Nephron (organoid): ENCODE measurements at regions not wholly inside any gene's neighbourhood (a gene's known extent, or its start where the extent isn't known, plus 50 kb on each side); places are given as distances from the start of the nearest gene placed in this dataset.

Experiments
- H3K27ac Mint-ChIP-seq, 3 experiments: 2 replicates each; pipeline ENCODE4 v1.8.0; 2020; ENCODE audit warnings: mixed read lengths in 3 of 3, mild to moderate bottlenecking in 2 of 3, moderate library complexity in 1 of 3
- H3K27me3 Mint-ChIP-seq: 2 replicates; pipeline ENCODE4 v1.8.0; 2021; ENCODE audit warnings: low read depth, mild to moderate bottlenecking, moderate library complexity, mixed read lengths
- H3K36me3 Mint-ChIP-seq: 2 replicates; pipeline ENCODE4 v1.8.0; 2020; ENCODE audit warnings: low read depth, mixed read lengths
- H3K4me1 Mint-ChIP-seq: 2 replicates; pipeline ENCODE4 v1.8.0; 2020; ENCODE audit warnings: mixed read lengths
- H3K4me3 Mint-ChIP-seq, 3 experiments: 2 replicates each; pipeline ENCODE4 v1.8.0; 2020; ENCODE audit warnings: mild to moderate bottlenecking in 3 of 3, mixed read lengths in 3 of 3, moderate library complexity in 2 of 3
- H3K9me3 Mint-ChIP-seq: 2 replicates; pipeline ENCODE4 v1.8.0; 2020; ENCODE audit warnings: mixed read lengths
- CTCF ChIP-seq, 3 experiments: fragments of 200-600 bp; sonication (generic); IDR thresholded peaks; one replicate each; pipeline ENCODE4 v1.5.0; 2021; ENCODE audit warnings: antibody characterized with exemption in 3 of 3; ENCODE audit not compliant: unreplicated experiment in 3 of 3

GRCh38 chr16:17784073-17784472 is 313.3 kb upstream of the XYLT1 start:
- no peak overlapping the region for H3K4me3 Mint-ChIP-seq
- no peaks in the 10 kb centered on the region for H3K4me1 Mint-ChIP-seq
- TF ChIP-seq CTCF (IDR thresholded peaks at IDR 0.05; ENCODE audit: unreplicated experiment in 3 of 3) = no peak
- peaks cover 25% of the 10 kb centered on the region for H3K27me3 Mint-ChIP-seq
- no peaks in the 10 kb centered on the region for H3K36me3 Mint-ChIP-seq
- no peak overlapping the region for H3K27ac Mint-ChIP-seq
- H3K9me3 Mint-ChIP-seq = no peaks in the 10 kb centered on the region

- Mint-ChIP-seq H3K9me3 (no peaks in the 10 kb centered on the region), H3K4me3 (no peak overlapping the region), H3K27ac (no peak overlapping the region), H3K27me3 (peaks cover 26% of the 10 kb centered on the region), H3K36me3 (no peaks in the 10 kb centered on the region), H3K4me1 (no peaks in the 10 kb centered on the region)
- no peak for TF ChIP-seq CTCF (IDR thresholded peaks at IDR 0.05; ENCODE audit: unreplicated experiment in 3 of 3)
Observed at GRCh38 chr16:17780181-17780580, 309.4 kb upstream of the XYLT1 start.

- no peak for TF ChIP-seq CTCF (IDR thresholded peaks at IDR 0.05; ENCODE audit: unreplicated experiment in 3 of 3)
- no peaks in the 10 kb centered on the region for H3K4me1 Mint-ChIP-seq
- H3K27ac Mint-ChIP-seq = no peak overlapping the region
- no peaks in the 10 kb centered on the region for H3K36me3 Mint-ChIP-seq
- no peak overlapping the region for H3K4me3 Mint-ChIP-seq
- peaks cover 24% of the 10 kb centered on the region for H3K27me3 Mint-ChIP-seq
- H3K9me3 Mint-ChIP-seq = no peaks in the 10 kb centered on the region
Observed at GRCh38 chr16:17777408-17777863, 306.7 kb upstream of the XYLT1 start.

- H3K27ac Mint-ChIP-seq = no peak overlapping the region
- H3K4me1 Mint-ChIP-seq = no peaks in the 10 kb centered on the region
- H3K4me3 Mint-ChIP-seq = no peak overlapping the region
- TF ChIP-seq CTCF (IDR thresholded peaks at IDR 0.05; ENCODE audit: unreplicated experiment in 3 of 3) = no peak
- H3K27me3 Mint-ChIP-seq = peaks cover 19% of the 10 kb centered on the region
- no peaks in the 10 kb centered on the region for H3K9me3 Mint-ChIP-seq
- H3K36me3 Mint-ChIP-seq = no peaks in the 10 kb centered on the region
Observed at GRCh38 chr16:17776888-17777287, 306.1 kb upstream of the XYLT1 start.

GRCh38 chr16:17776465-17776864 is 305.7 kb upstream of the XYLT1 start:
- Mint-ChIP-seq H3K27ac (no peak overlapping the region), H3K36me3 (no peaks in the 10 kb centered on the region), H3K9me3 (no peaks in the 10 kb centered on the region), H3K4me1 (no peaks in the 10 kb centered on the region), H3K4me3 (no peak overlapping the region), H3K27me3 (peaks cover 18% of the 10 kb centered on the region)
- no peak for TF ChIP-seq CTCF (IDR thresholded peaks at IDR 0.05; ENCODE audit: unreplicated experiment in 3 of 3)

- Mint-ChIP-seq H3K4me1 (no peaks in the 10 kb centered on the region), H3K9me3 (no peaks in the 10 kb centered on the region), H3K4me3 (no peak overlapping the region), H3K27me3 (peaks cover 20% of the 10 kb centered on the region), H3K27ac (no peak overlapping the region), H3K36me3 (no peaks in the 10 kb centered on the region)
- no peak for TF ChIP-seq CTCF (IDR thresholded peaks at IDR 0.05; ENCODE audit: unreplicated experiment in 3 of 3)
Observed at GRCh38 chr16:17775061-17775460, 304.3 kb upstream of the XYLT1 start.
